ENCODE measurements at regions not wholly inside any gene's neighbourhood (a gene's known extent, or its start where the extent isn't known, plus 50 kb on each side); places are given as distances from the start of the nearest gene placed in this dataset.

DNA sequence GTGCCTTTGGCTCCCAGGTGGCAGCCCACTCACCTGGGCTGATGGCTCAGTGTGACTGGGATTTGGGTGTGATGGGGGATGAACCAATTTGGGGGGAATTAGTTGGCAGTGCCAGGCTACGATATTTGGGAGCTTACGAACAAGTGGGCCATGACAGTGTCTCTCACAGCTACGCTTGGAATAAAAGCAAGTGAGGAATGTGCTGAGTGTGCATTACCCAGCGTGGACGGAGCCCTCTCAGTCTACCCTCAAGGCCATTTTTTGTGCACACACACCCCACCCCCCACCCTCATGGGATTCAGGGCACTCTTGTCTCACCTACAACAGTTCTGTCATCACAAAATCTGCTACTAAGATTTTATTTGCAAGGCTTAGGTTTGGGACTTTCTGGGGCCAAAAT lies 329.1 kb downstream of the NDFIP2 start:
- intact Hi-C loops (cut with micrococcal nuclease), result no loop called here
- Histone ChIP-seq H3K36me3 (ENCODE audit: control insufficient read depth in 1 of 2, insufficient read depth in 2 of 2, low read length in 2 of 2) (no peaks in the 10 kb centered on the region), H3K9me2 (ENCODE audit: insufficient read depth) (no peaks in the 10 kb centered on the region), H2AFZ (ENCODE audit: low read depth, low read length, poor library complexity, severe bottlenecking) (no peak overlapping the region), H3K9me3 (ENCODE audit: control insufficient read depth in 1 of 2, insufficient read depth in 1 of 2, low read depth in 1 of 2, low read length in 2 of 2) (no peaks in the 10 kb centered on the region; a peak in 1 of 4 replicates), H4K20me1 (ENCODE audit: insufficient read depth) (no peaks in the 10 kb centered on the region), H3K79me2 (ENCODE audit: insufficient read depth, low read length) (no peaks in the 10 kb centered on the region), H3K9ac (ENCODE audit: low read length) (no peak overlapping the region), H3K4me3 (replicated peaks in 1 of 2; ENCODE audit: low read depth in 1 of 2, low read length in 2 of 2) (no peak overlapping the region), H3K4me1 (ENCODE audit: control insufficient read depth in 1 of 2, insufficient read depth in 2 of 2, low read length in 2 of 2) (no peaks in the 10 kb centered on the region; a peak in 1 of 4 replicates), H3K27me3 (ENCODE audit: insufficient read depth, low read length) (no peaks in the 10 kb centered on the region), H3K4me2 (ENCODE audit: low read length) (no peak overlapping the region), H3K27ac (ENCODE audit: low read depth, low read length) (no peak overlapping the region)
- ChIA-PET CTCF (no interaction called here), RAD21 (ENCODE audit: low non-redundant PET in 1 of 2, low total read pairs in 2 of 2, uncharacterized antibody in 2 of 2, unreplicated experiment in 2 of 2) (no interaction called here), POLR2A (no interaction called here)
- TF ChIP-seq SIN3A (IDR thresholded peaks at IDR 0.05; ENCODE audit: low read depth) (no peak), POLR2A (IDR thresholded peaks at IDR 0.05; ENCODE audit: borderline replicate concordance, extremely low read depth, insufficient read depth, insufficient read length) (no peak), FOSL1 (IDR thresholded peaks at IDR 0.05; ENCODE audit: low read depth) (no peak), JUND (IDR thresholded peaks at IDR 0.05) (no peak)
- TF ChIP-seq, protein P1, sequence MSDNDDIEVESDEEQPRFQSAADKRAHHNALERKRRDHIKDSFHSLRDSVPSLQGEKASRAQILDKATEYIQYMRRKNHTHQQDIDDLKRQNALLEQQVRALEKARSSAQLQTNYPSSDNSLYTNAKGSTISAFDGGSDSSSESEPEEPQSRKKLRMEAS (IDR thresholded peaks at IDR 0.05), result no peak
- no peak for ATAC-seq
- BruUV-seq (replicated peaks), result no TSS peak
- no peak for DNase-seq (ENCODE audit: low read depth, low spot score)

DNA sequence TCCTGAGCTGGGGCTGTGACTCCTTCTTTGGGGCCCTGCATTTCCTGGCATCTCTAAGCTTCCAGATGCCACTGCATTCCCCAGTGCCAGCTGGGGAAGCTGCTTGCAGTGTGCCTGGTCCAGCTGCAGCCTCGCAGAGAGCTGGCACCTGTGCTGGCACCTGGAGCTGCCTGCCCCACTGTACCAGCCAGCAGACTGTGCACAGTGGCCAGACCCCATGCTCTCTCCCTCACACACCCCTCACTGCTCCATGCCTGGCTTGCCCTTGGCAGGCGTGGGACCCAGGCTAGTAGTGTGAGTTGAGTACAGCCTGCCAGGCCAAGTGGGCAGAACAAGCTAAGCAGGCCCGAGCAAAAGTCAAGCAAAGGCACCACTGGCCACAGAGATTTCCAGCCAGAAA lies 327.5 kb downstream of the NDFIP2 start:
- ChIA-PET CTCF (no interaction called here), POLR2A (no interaction called here), RAD21 (ENCODE audit: low non-redundant PET in 1 of 2, low total read pairs in 2 of 2, uncharacterized antibody in 2 of 2, unreplicated experiment in 2 of 2) (no interaction called here)
- Histone ChIP-seq H3K36me3 (ENCODE audit: control insufficient read depth in 1 of 2, insufficient read depth in 2 of 2, low read length in 2 of 2) (no peaks in the 10 kb centered on the region), H3K4me2 (ENCODE audit: low read length) (no peak overlapping the region), H3K9ac (ENCODE audit: low read length) (no peak overlapping the region), H3K27me3 (ENCODE audit: insufficient read depth, low read length) (no peaks in the 10 kb centered on the region), H3K4me1 (ENCODE audit: control insufficient read depth in 1 of 2, insufficient read depth in 2 of 2, low read length in 2 of 2) (no peaks in the 10 kb centered on the region; a peak in 1 of 4 replicates), H3K9me3 (ENCODE audit: control insufficient read depth in 1 of 2, insufficient read depth in 1 of 2, low read depth in 1 of 2, low read length in 2 of 2) (no peaks in the 10 kb centered on the region; a peak in 1 of 4 replicates), H3K9me2 (ENCODE audit: insufficient read depth) (no peaks in the 10 kb centered on the region), H3K4me3 (replicated peaks in 1 of 2; ENCODE audit: low read depth in 1 of 2, low read length in 2 of 2) (no peak overlapping the region), H3K79me2 (ENCODE audit: insufficient read depth, low read length) (no peaks in the 10 kb centered on the region), H3K27ac (ENCODE audit: low read depth, low read length) (no peak overlapping the region), H4K20me1 (ENCODE audit: insufficient read depth) (no peaks in the 10 kb centered on the region), H2AFZ (ENCODE audit: low read depth, low read length, poor library complexity, severe bottlenecking) (no peak overlapping the region)
- no peak for DNase-seq (ENCODE audit: low read depth, low spot score)
- ATAC-seq, result no peak
- no TSS peak for BruUV-seq (replicated peaks)
- intact Hi-C loops (cut with micrococcal nuclease), result no loop called here
- TF ChIP-seq SIN3A (IDR thresholded peaks at IDR 0.05; ENCODE audit: low read depth) (no peak), ZFX (IDR thresholded peaks at IDR 0.05) (no peak), CEBPB (IDR thresholded peaks at IDR 0.05; ENCODE audit: low read depth) (no peak), POLR2A (IDR thresholded peaks at IDR 0.05; ENCODE audit: borderline replicate concordance, extremely low read depth, insufficient read depth, insufficient read length) (no peak), JUND (IDR thresholded peaks at IDR 0.05) (no peak), EGR1 (IDR thresholded peaks at IDR 0.05; ENCODE audit: low read depth) (no peak), EZH2 (IDR thresholded peaks at IDR 0.05) (no peak), ZBTB33 (IDR thresholded peaks at IDR 0.05; ENCODE audit: extremely low read depth, insufficient replicate concordance, low read length) (no peak), POLR2AphosphoS5 (IDR thresholded peaks at IDR 0.05; ENCODE audit: low read depth, low read length) (no peak), REST (IDR thresholded peaks at IDR 0.05; ENCODE audit: low read depth) (no peak), RAD21 (IDR thresholded peaks at IDR 0.05; ENCODE audit: low read depth) (no peak), YY1 (IDR thresholded peaks at IDR 0.05; ENCODE audit: extremely low read depth, insufficient replicate concordance, low read depth, low read length) (no peak), FOSL1 (IDR thresholded peaks at IDR 0.05; ENCODE audit: low read depth) (no peak), SP1 (IDR thresholded peaks at IDR 0.05; ENCODE audit: low read depth) (no peak)
